Limb (tissue), 2 donors: ENCODE measurements at regions not wholly inside any gene's neighbourhood (a gene's known extent, or its start where the extent isn't known, plus 50 kb on each side); places are given as distances from the start of the nearest gene placed in this dataset.

Experiments
- DNase-seq, 2 donors: peaks; one replicate each; pipeline ENCODE4 v3.0.0-alpha.2; 2016; ENCODE audit errors: extremely low spot score in 2 of 2

- no peak for DNase-seq
These were observed 252.6 kb upstream of the KCNJ16 start for GRCh38 chr17:69822314-69822875.

GRCh38 chr17:69828087-69828486 lies 246.9 kb upstream of the KCNJ16 start:
- DNase-seq, result peak in 1 of 2 donors; percentile 28

- no peak for DNase-seq
These were observed 240.5 kb upstream of the KCNJ16 start for GRCh38 chr17:69834494-69834893.

- DNase-seq, result no peak
These were observed 223.3 kb upstream of the KCNJ16 start for GRCh38 chr17:69851736-69852135.

- DNase-seq, result no peak
These were observed 221.3 kb upstream of the KCNJ16 start for GRCh38 chr17:69853541-69854224.

GRCh38 chr17:69854225-69854780 lies 220.7 kb upstream of the KCNJ16 start:
- DNase-seq, result no peak

GRCh38 chr17:69856946-69857345 lies 218.1 kb upstream of the KCNJ16 start:
- no peak for DNase-seq

- no peak for DNase-seq
These were observed 217.6 kb upstream of the KCNJ16 start for GRCh38 chr17:69857412-69857835.

- DNase-seq, result no peak
These were observed 216.6 kb upstream of the KCNJ16 start for GRCh38 chr17:69858460-69858859.

GRCh38 chr17:69860142-69860680 lies 214.8 kb upstream of the KCNJ16 start:
- no peak for DNase-seq

- no peak for DNase-seq
These were observed 210.6 kb upstream of the KCNJ16 start for GRCh38 chr17:69864462-69864861.

GRCh38 chr17:69869667-69870066 lies 205.4 kb upstream of the KCNJ16 start:
- DNase-seq, result no peak

- no peak for DNase-seq
These were observed 204.9 kb upstream of the KCNJ16 start for GRCh38 chr17:69870091-69870530.

- peak in 1 of 2 donors; percentile 57 for DNase-seq
These were observed 204.2 kb upstream of the KCNJ16 start for GRCh38 chr17:69870751-69871199.

- DNase-seq, result no peak
These were observed 203.7 kb upstream of the KCNJ16 start for GRCh38 chr17:69871318-69871717.

GRCh38 chr17:69872675-69873262 lies 202.3 kb upstream of the KCNJ16 start:
- DNase-seq, result no peak

GRCh38 chr17:69874175-69874670 lies 200.8 kb upstream of the KCNJ16 start:
- DNase-seq, result no peak

GRCh38 chr17:69876757-69877156 lies 198.3 kb upstream of the KCNJ16 start:
- DNase-seq, result no peak

- no peak for DNase-seq
These were observed 196.4 kb upstream of the KCNJ16 start for GRCh38 chr17:69878661-69879060.

GRCh38 chr17:69879576-69879975 lies 195.4 kb upstream of the KCNJ16 start:
- DNase-seq, result no peak

GRCh38 chr17:69880591-69881112 lies 194.4 kb upstream of the KCNJ16 start:
- no peak for DNase-seq

- DNase-seq, result no peak
These were observed 192.7 kb upstream of the KCNJ16 start for GRCh38 chr17:69882281-69882680.
